ENCODE measurements at regions not wholly inside any gene's neighbourhood (a gene's known extent, or its start where the extent isn't known, plus 50 kb on each side); places are given as distances from the start of the nearest gene placed in this dataset.

GRCh38 chr1:147089457-147089856, 82.8 kb downstream of the PRKAB2 start:
- Histone ChIP-seq H3K27me3 (ENCODE audit: control insufficient read depth in 4 of 4, insufficient read depth in 4 of 4, low read length in 3 of 4) (no peaks in the 10 kb centered on the region), H3K36me3 (ENCODE audit: control insufficient read depth in 4 of 4, insufficient read depth in 3 of 4, low read depth in 1 of 4, low read length in 3 of 4) (no peaks in the 10 kb centered on the region), H3K27ac (ENCODE audit: low read depth in 1 of 2, low read length in 2 of 2) (no peak overlapping the region), H3K4me1 (ENCODE audit: control insufficient read depth in 4 of 4, insufficient read depth in 4 of 4, low read length in 3 of 4) (peaks cover 0 to 6% (median 0%) of the 10 kb centered on the region in 4 donors), H3K9me3 (ENCODE audit: control insufficient read depth in 4 of 4, low read length in 3 of 4) (no peaks in the 10 kb centered on the region), H3K9ac (ENCODE audit: low read depth in 1 of 2, low read length in 2 of 2) (no peak overlapping the region), H3K4me3 (ENCODE audit: low read depth in 1 of 3, low read length in 3 of 3) (no peak overlapping the region)
- DNase-seq (ENCODE audit: low spot score) = no peak
- WGBS = 57% methylated on average over 4 of the region's 4 CpGs
- TF ChIP-seq EGR1 (IDR thresholded peaks at IDR 0.05; ENCODE audit: low read depth in 2 of 2) = no peak
- no peak for TF ChIP-seq YY1 (IDR thresholded peaks at IDR 0.05)

- H3K27me3 ChIP-seq (ENCODE audit: control insufficient read depth in 4 of 4, insufficient read depth in 4 of 4, low read length in 3 of 4) = no peaks in the 10 kb centered on the region
- no peak overlapping the region for H3K9ac ChIP-seq (ENCODE audit: low read depth in 1 of 2, low read length in 2 of 2)
- H3K4me1 ChIP-seq (ENCODE audit: control insufficient read depth in 4 of 4, insufficient read depth in 4 of 4, low read length in 3 of 4) = peaks cover 0 to 7% (median 2%) of the 10 kb centered on the region in 4 donors
- H3K9me3 ChIP-seq (ENCODE audit: control insufficient read depth in 4 of 4, low read length in 3 of 4) = no peaks in the 10 kb centered on the region
- DNase-seq (ENCODE audit: low spot score) = no peak
- H3K4me3 ChIP-seq (ENCODE audit: low read depth in 1 of 3, low read length in 3 of 3) = no peak overlapping the region
- H3K27ac ChIP-seq (ENCODE audit: low read depth in 1 of 2, low read length in 2 of 2) = no peak overlapping the region
- H3K36me3 ChIP-seq (ENCODE audit: control insufficient read depth in 4 of 4, insufficient read depth in 3 of 4, low read depth in 1 of 4, low read length in 3 of 4) = no peaks in the 10 kb centered on the region
- TF ChIP-seq ZBTB33 (IDR thresholded peaks at IDR 0.05) = no peak
- TF ChIP-seq JUND (IDR thresholded peaks at IDR 0.05) = no peak
- no peak for TF ChIP-seq YY1 (IDR thresholded peaks at IDR 0.05)
- no peak for TF ChIP-seq RXRA (IDR thresholded peaks at IDR 0.05)
- no peak for TF ChIP-seq SP1 (IDR thresholded peaks at IDR 0.05)
- no peak for TF ChIP-seq FOXA2 (IDR thresholded peaks at IDR 0.05)
- no peak for TF ChIP-seq HNF4A (conservative IDR thresholded peaks at IDR 0.05)
- TF ChIP-seq REST (IDR thresholded peaks at IDR 0.05) = no peak
- no peak for TF ChIP-seq CTCF (IDR thresholded peaks at IDR 0.05; ENCODE audit: low read depth, low read length, missing input control)
- TF ChIP-seq MAX (IDR thresholded peaks at IDR 0.05) = no peak
- TF ChIP-seq NR2F2 (IDR thresholded peaks at IDR 0.05) = no peak
- TF ChIP-seq EGR1 (IDR thresholded peaks at IDR 0.05; ENCODE audit: low read depth in 2 of 2) = no peak
These were observed 86.1 kb downstream of the PRKAB2 start for GRCh38 chr1:147086129-147086528.
